ENCODE measurements at regions not wholly inside any gene's neighbourhood (a gene's known extent, or its start where the extent isn't known, plus 50 kb on each side); places are given as distances from the start of the nearest gene placed in this dataset.

GRCh38 chr1:80982831-80983230, 817.9 kb upstream of the ADGRL2 start:
- DNase-seq (ENCODE audit: extremely low read depth, low read depth) = no peak

DNA sequence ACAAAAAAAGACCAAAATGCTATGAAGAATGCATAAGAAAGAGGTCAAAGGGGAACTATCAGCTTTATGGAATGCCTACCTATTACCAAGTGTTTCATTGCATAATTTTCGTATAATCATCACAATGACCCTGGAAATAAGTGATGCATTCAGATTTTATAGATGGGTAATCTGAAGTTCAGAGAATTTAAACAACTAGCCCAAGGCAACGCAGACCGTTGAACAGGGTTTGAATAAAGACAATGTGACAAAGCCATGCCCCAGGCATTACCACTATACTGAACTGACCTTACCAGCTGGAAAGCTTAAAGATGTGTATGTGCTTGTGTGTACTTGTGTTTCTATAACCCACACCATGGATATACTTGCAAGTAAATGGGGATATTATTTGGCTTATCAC, 827.6 kb upstream of the ADGRL2 start:
- no peak for DNase-seq (ENCODE audit: extremely low read depth, low read depth)

- DNase-seq (ENCODE audit: extremely low read depth, low read depth) = no peak
Observed at GRCh38 chr1:80966266-80966665, 834.5 kb upstream of the ADGRL2 start.

DNA sequence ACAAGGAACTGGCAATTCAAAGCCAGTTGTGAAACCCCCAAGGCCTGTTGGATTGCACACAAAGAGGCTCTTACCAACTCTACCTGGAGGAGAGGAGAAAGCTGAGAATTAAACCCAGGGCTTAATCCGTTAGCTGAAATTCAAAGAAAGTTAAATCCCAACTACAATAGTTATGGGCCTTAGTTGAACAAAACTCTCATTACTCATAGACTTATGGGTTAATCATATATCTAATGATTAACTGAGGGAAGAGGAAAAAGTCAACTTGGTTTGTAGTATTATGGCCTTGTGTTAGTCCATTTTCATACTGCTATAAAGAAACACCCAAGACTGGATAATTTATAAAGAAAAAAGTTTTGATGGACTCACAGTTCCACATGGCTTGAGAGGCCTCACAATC, 838.2 kb upstream of the ADGRL2 start:
- no peak for DNase-seq (ENCODE audit: extremely low read depth, low read depth)

- no peak for DNase-seq (ENCODE audit: extremely low read depth, low read depth)
Observed at GRCh38 chr1:80961464-80962190, 839.1 kb upstream of the ADGRL2 start.

- DNase-seq (ENCODE audit: extremely low read depth, low read depth) = no peak
Observed at GRCh38 chr1:80933346-80933745, 867.4 kb upstream of the ADGRL2 start.

- DNase-seq (ENCODE audit: extremely low read depth, low read depth) = no peak
Observed at GRCh38 chr1:80931178-80931577, 869.6 kb upstream of the ADGRL2 start.

- DNase-seq (ENCODE audit: extremely low read depth, low read depth) = no peak
Observed at GRCh38 chr1:80929868-80930508, 870.7 kb upstream of the ADGRL2 start.

- DNase-seq (ENCODE audit: extremely low read depth, low read depth) = no peak
Observed at GRCh38 chr1:80926531-80926930, 874.2 kb upstream of the ADGRL2 start.

- DNase-seq (ENCODE audit: extremely low read depth, low read depth) = no peak
Observed at GRCh38 chr1:80925130-80925805, 875.5 kb upstream of the ADGRL2 start.

DNA sequence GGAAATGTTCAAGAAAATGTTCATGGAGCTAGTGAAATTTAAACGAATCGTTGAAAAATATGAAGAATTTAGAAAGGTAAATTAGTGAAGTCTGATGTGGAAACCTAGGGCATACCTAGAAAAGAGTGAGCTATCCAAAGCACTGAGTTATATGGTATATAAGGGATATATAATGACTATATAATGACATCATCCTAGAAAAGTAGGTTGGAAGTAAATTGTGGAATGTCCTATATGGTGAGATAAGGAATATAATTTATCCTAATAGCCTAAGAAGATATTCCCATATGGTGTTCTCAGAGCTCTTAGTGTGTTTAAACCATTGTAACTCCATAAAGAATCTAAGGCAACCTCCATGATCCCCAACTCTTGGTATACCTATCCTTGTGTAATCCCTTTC, 876.4 kb upstream of the ADGRL2 start:
- DNase-seq (ENCODE audit: extremely low read depth, low read depth) = no peak

DNA sequence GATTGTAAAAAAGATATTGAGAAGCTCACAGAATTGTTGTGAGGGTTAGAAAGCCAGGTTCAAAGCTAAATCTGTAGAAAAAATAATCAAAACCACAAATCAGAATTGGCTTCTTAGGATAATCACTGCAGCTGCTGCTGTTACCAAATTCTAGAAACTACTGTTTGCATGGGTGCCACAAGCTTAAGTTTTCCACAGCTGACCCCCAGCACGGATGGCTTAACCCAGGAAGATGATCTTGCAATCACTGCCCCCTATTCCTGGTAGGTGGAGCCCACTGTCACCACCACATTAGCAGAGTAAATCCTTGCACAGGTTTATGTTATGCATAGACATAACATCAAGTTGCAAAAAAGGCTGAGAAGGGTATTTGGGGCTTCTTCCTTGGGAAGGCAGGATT, 877.8 kb upstream of the ADGRL2 start:
- no peak for DNase-seq (ENCODE audit: extremely low read depth, low read depth)

DNA sequence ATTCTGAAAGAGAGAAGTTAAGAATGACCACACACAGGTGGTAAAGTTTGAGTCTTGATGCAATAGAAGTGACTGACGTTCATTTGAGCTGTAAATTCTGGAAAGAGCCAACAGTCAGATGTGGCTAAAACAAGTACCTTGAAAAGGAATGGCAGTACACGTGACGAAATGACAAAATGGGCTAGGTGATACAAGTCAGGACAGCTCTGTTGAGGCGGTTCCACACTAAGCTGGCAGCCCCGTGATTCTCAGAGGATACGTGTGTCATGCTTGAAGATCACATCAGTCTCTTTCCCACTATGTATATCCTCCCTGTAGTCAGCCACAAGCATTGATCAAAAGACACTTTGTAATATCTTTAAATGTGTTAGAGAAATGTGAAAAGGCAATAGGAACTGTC, 881.3 kb upstream of the ADGRL2 start:
- no peak for DNase-seq (ENCODE audit: extremely low read depth, low read depth)

DNA sequence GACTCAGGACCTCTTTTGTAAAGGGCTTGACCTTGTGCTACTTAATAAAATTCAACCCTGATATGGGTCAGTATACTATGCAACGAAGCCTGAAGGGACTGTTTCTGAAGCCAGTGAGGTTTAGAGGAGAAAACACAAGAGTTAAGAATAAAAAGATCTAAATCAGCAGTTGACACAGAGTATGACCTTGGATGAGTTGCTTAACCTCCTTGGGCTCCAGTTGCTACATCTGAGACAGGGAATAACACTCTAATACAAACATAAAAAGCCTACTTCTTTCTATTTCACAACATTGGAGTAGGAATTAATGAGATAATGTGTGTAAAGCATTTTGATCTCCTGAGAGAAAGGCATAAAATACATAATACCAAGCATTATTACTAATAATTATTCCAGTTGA, 882.4 kb upstream of the ADGRL2 start:
- no peak for DNase-seq (ENCODE audit: extremely low read depth, low read depth)

- DNase-seq (ENCODE audit: extremely low read depth, low read depth) = no peak
Observed at GRCh38 chr1:80917826-80918225, 882.9 kb upstream of the ADGRL2 start.

DNA sequence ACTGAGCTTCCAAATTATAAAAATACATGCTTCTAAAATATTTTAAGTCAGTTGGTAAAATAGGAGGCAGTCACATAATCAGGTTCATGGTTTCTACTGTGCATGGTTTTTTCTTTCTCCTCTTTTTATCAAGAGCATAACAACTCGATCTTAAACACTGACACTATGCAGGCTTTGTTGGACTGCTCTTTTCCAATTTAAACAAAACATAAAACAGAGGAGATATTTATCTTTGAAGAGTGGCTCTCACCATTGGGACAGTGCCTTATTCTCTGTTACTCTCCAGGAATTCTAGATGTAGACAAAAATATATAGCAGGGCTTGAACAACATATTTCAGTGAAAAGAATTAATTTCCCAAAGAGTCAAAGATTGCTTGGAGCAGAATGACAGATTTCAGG, 883.5 kb upstream of the ADGRL2 start:
- no peak for DNase-seq (ENCODE audit: extremely low read depth, low read depth)

DNA sequence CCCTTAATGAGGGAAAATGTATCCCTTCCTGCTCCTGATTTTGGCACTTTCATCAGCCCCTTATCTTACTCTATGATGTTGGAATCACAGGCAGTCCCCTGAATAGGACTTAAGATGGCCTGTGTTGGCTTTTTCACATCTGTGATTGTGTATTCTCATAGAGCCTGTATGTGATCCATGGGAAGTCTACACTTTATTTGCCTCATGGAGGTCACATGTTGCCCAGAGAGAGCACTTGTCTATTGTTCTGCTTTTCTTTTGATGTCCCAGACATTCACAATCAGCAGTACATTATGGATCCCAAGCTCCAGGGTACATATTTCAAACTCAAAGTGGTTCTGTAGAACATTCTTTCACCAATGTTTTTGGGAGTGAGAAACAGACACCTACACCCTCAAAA, 885.2 kb upstream of the ADGRL2 start:
- no peak for DNase-seq (ENCODE audit: extremely low read depth, low read depth)

GRCh38 chr1:80910426-80910825, 890.3 kb upstream of the ADGRL2 start:
- no peak for DNase-seq (ENCODE audit: extremely low read depth, low read depth)

DNA sequence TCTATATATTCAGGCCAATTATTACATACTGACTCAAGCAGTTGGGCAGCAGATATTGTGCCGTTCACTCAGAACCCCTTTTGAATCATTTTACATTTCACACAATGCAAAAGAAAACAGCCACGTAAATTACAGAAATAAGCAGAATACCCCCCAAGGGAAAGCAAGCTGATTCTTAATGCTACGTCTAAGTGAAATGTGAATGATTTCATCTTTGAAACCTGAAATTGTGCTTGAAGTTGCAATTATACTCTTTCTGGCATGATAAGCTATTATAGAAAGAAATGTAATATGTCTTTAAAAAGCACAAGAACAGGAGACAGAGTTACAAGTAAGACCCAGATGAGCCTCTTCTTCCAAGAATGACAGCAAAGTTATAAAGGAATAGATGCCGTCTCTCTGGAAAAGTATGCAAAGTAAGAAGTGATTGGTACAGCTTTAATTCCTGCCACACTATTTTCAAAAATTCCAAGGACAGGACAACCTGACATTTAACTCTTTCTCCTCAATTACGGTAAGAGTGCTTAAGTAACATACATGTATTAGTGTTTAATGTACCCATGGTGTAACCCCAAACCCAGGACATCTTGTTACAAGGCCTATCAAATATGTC, 891.5 kb upstream of the ADGRL2 start:
- DNase-seq (ENCODE audit: extremely low read depth, low read depth) = no peak

GRCh38 chr1:80896781-80897356, 903.9 kb upstream of the ADGRL2 start:
- DNase-seq (ENCODE audit: extremely low read depth, low read depth) = no peak

DNA sequence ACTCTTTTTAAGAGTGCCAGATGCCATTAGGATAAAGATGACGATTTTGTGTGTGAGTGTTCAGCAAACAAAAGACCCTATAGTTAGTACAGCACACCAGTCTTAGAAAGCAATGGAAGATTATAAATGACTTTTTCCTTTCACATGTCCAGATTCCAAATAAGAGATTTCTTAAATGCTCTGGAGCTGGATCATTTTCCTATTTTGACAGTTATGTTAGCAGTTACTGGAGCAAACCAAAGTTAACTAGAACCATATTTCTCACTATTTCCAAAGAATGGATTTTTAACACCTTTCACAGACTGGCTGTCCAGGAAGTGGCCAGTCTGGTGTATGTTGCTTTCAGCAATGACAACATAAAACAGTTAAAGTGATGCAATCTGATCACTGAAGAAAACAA, 905.8 kb upstream of the ADGRL2 start:
- DNase-seq (ENCODE audit: extremely low read depth, low read depth) = no peak

All from NCI-H460 (cell line).